Osteoblast (primary cell): ENCODE measurements at regions not wholly inside any gene's neighbourhood (a gene's known extent, or its start where the extent isn't known, plus 50 kb on each side); places are given as distances from the start of the nearest gene placed in this dataset.

Source experiments
- DNase-seq: peaks from one replicate; pipeline ENCODE4 v3.0.0; 2011; ENCODE audit warnings: low spot score, mixed read lengths; ENCODE audit not compliant: insufficient read length; ENCODE audit errors: missing footprints
- H2AFZ ChIP-seq: 2 replicates; pipeline ENCODE4 v1.6.0; 2011; ENCODE audit warnings: mild to moderate bottlenecking, low read length
- H3K27ac ChIP-seq: 2 replicates; pipeline ENCODE4 v1.5.1; 2011; ENCODE audit warnings: mild to moderate bottlenecking, low read depth, low read length, moderate library complexity
- H3K27me3 ChIP-seq: 2 replicates; pipeline ENCODE4 v1.6.0; 2012; ENCODE audit warnings: mild to moderate bottlenecking, control low read depth, inconsistent platforms, low read length, moderate library complexity; ENCODE audit not compliant: insufficient read depth
- H3K36me3 ChIP-seq: 2 replicates; pipeline ENCODE4 v1.5.1; 2011; ENCODE audit warnings: mild to moderate bottlenecking, low read length, control low read depth, moderate library complexity; ENCODE audit not compliant: insufficient read depth
- H3K4me1 ChIP-seq: 2 replicates; pipeline ENCODE4 v1.5.1; 2011; ENCODE audit warnings: mild to moderate bottlenecking, low read length, control low read depth, moderate library complexity; ENCODE audit not compliant: insufficient read depth
- H3K4me2 ChIP-seq: 2 replicates; pipeline ENCODE4 v1.6.0; 2011; ENCODE audit warnings: mild to moderate bottlenecking, low read length; ENCODE audit not compliant: insufficient read depth
- H3K4me3 ChIP-seq: fragments of 200-600 bp; sonication (generic); 3 replicates; pipeline ENCODE4 v1.5.1; 2012; ENCODE audit warnings: mild to moderate bottlenecking, low read length, inconsistent platforms; ENCODE audit not compliant: insufficient read depth
- H3K79me2 ChIP-seq: 2 replicates; pipeline ENCODE4 v1.6.0; 2012; ENCODE audit warnings: mild to moderate bottlenecking, low read length, control low read depth, inconsistent platforms; ENCODE audit not compliant: insufficient read depth
- H3K9me3 ChIP-seq: 2 replicates; pipeline ENCODE4 v1.5.1; 2011; ENCODE audit warnings: low read depth, low read length, control low read depth
- H4K20me1 ChIP-seq: 2 replicates; pipeline ENCODE4 v1.6.0; 2012; ENCODE audit warnings: mild to moderate bottlenecking, low read length, control low read depth; ENCODE audit not compliant: insufficient read depth
- CTCF ChIP-seq: IDR thresholded peaks from 2 replicates; pipeline ENCODE4 v1.5.1; 2011; ENCODE audit warnings: mild to moderate bottlenecking, low read depth, low read length, moderate library complexity; ENCODE audit errors: extremely low read depth

GRCh38 chr5:3954633-3955032, 359.0 kb downstream of the IRX1 start:
- Histone ChIP-seq H3K79me2 (no peaks in the 10 kb centered on the region), H3K27ac (no peak overlapping the region), H3K4me1 (no peaks in the 10 kb centered on the region), H2AFZ (no peak overlapping the region), H3K27me3 (no peaks in the 10 kb centered on the region), H3K4me3 (no peak overlapping the region), H4K20me1 (no peaks in the 10 kb centered on the region), H3K36me3 (no peaks in the 10 kb centered on the region), H3K4me2 (no peak overlapping the region), H3K9me3 (peaks cover 2% of the 10 kb centered on the region)
- TF ChIP-seq CTCF = no peak
- DNase-seq = no peak

DNA sequence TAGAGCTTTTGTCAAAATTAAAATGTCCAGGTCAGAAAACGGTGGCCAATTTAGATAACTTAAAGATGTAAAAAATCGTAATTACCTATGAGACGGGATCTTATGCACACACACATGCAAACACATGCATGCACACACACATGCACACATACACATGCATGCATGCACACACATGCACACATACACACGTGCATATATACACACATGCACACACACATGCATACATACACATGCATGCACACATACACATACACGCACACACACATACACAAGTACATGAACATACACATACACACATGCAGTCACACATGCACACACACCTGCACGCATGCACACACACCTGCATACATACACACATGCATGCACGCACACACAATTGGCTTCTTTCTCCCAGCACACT, 362.0 kb downstream of the IRX1 start:
- Histone ChIP-seq H3K4me2 (no peak overlapping the region), H2AFZ (no peak overlapping the region), H3K36me3 (no peaks in the 10 kb centered on the region), H4K20me1 (no peaks in the 10 kb centered on the region), H3K27me3 (no peaks in the 10 kb centered on the region), H3K4me3 (no peak overlapping the region), H3K9me3 (peaks cover 2% of the 10 kb centered on the region), H3K4me1 (no peaks in the 10 kb centered on the region), H3K79me2 (no peaks in the 10 kb centered on the region), H3K27ac (no peak overlapping the region)
- no peak for DNase-seq
- TF ChIP-seq CTCF = no peak

DNA sequence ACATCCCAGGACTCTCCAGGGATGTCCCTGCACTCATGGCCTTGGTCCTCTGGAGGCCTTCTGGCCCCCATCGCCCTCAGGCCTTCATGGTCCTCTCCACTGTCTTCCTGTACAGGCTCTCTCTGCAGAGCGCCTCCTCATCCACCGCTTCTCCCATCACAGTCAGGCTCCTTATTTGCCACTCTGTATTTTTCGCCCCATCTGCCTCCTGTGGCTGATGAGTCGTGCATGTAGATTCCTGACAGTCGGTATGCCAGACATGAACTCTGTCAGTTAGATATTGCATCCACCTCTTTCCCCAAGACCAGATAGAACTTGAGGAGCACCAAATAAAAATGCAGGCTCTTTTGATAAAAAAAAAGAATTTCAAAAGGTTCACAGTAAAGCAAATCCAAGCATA, 362.8 kb downstream of the IRX1 start:
- H2AFZ ChIP-seq = no peak overlapping the region
- H3K36me3 ChIP-seq = no peaks in the 10 kb centered on the region
- H3K79me2 ChIP-seq = no peaks in the 10 kb centered on the region
- DNase-seq = no peak
- H3K4me1 ChIP-seq = no peaks in the 10 kb centered on the region
- peaks cover 2% of the 10 kb centered on the region for H3K9me3 ChIP-seq
- H4K20me1 ChIP-seq = no peaks in the 10 kb centered on the region
- TF ChIP-seq CTCF = no peak
- H3K27ac ChIP-seq = no peak overlapping the region
- no peak overlapping the region for H3K4me2 ChIP-seq
- H3K27me3 ChIP-seq = no peaks in the 10 kb centered on the region
- no peak overlapping the region for H3K4me3 ChIP-seq

DNA sequence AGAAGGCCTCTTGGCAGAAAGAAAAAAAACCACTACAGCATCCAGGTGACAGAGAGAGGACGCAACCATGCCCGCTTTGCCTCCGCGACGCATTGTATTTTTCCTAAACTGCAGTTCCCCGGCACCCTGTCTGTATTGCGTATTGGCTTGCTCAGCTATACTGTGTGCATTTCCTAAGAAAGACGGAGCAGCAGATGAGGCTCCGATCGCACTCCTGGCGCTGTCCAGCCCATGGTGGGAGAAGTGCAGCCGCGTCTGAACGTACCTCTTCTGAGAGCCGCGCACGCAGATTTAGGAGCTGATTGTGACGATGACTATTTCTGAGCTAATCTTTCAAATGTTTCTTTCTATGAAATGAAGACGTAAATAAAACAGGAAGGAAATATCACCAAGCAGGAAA, 366.5 kb downstream of the IRX1 start:
- DNase-seq = no peak
- H3K9me3 ChIP-seq = peaks cover 5% of the 10 kb centered on the region

More for the DNA sequence above, 366.5 kb downstream of the IRX1 start:
- H3K4me2 ChIP-seq = no peak overlapping the region
- H3K27me3 ChIP-seq = no peaks in the 10 kb centered on the region
- TF ChIP-seq CTCF = no peak
- no peaks in the 10 kb centered on the region for H3K4me1 ChIP-seq
- no peak overlapping the region for H2AFZ ChIP-seq
- no peak overlapping the region for H3K4me3 ChIP-seq
- H3K36me3 ChIP-seq = no peaks in the 10 kb centered on the region
- H3K27ac ChIP-seq = no peak overlapping the region
- no peaks in the 10 kb centered on the region for H4K20me1 ChIP-seq
- no peaks in the 10 kb centered on the region for H3K79me2 ChIP-seq
